NT2/D1 (cell line): ENCODE measurements at regions not wholly inside any gene's neighbourhood (a gene's known extent, or its start where the extent isn't known, plus 50 kb on each side); places are given as distances from the start of the nearest gene placed in this dataset.

ENCODE experiments used
- SUZ12 ChIP-seq: IDR thresholded peaks from 2 replicates; pipeline ENCODE4 v1.6.1; 2011; ENCODE audit not compliant: insufficient read length, insufficient read depth; ENCODE audit errors: extremely low read depth
- YY1 ChIP-seq: IDR thresholded peaks from 2 replicates; pipeline ENCODE4 v1.6.1; 2011; ENCODE audit not compliant: insufficient read length, insufficient read depth
- ZNF274 ChIP-seq: IDR thresholded peaks from 2 replicates; pipeline ENCODE4 v1.6.1; 2011; ENCODE audit warnings: mild to moderate bottlenecking, low read depth, low read length

- TF ChIP-seq YY1 (no peak), ZNF274 (no peak), SUZ12 (no peak)
These were observed 86.8 kb downstream of the NDUFA12 start for GRCh38 chr12:94916663-94917062.
